OCI-LY1 (cell line): ENCODE measurements at regions not wholly inside any gene's neighbourhood (a gene's known extent, or its start where the extent isn't known, plus 50 kb on each side); places are given as distances from the start of the nearest gene placed in this dataset.

Experiments used
- H2AFZ ChIP-seq: fragments of 200-600 bp; sonication (generic), shearing (Covaris generic); 2 replicates; pipeline ENCODE4 v1.6.0; 2014; ENCODE audit warnings: antibody characterized with exemption, mild to moderate bottlenecking, low read length
- H3F3A ChIP-seq: fragments of 200-600 bp; sonication (generic), shearing (Covaris generic); 2 replicates; pipeline ENCODE4 v1.6.0; 2014; ENCODE audit warnings: mild to moderate bottlenecking, antibody characterized with exemption, low read length, moderate library complexity; ENCODE audit not compliant: insufficient read depth
- H3K27ac ChIP-seq: fragments of 200-600 bp; sonication (generic); 2 replicates; pipeline ENCODE4 v1.5.1; 2014; ENCODE audit warnings: low read length, mixed run types, mild to moderate bottlenecking, low read depth; ENCODE audit not compliant: poor library complexity, severe bottlenecking
- H3K27me3 ChIP-seq: fragments of 200-600 bp; sonication (generic); 2 replicates; pipeline ENCODE4 v1.6.0; 2014; ENCODE audit warnings: antibody characterized with exemption, mild to moderate bottlenecking, low read length, moderate library complexity; ENCODE audit not compliant: insufficient read depth
- H3K36me3 ChIP-seq: fragments of 200-600 bp; sonication (generic); 2 replicates; pipeline ENCODE4 v1.6.1; 2014; ENCODE audit warnings: mild to moderate bottlenecking, antibody characterized with exemption, low read length, moderate library complexity, mixed read lengths; ENCODE audit not compliant: insufficient read depth
- H3K4me1 ChIP-seq: fragments of 200-600 bp; sonication (generic); 2 replicates; pipeline ENCODE4 v1.5.1; 2014; ENCODE audit warnings: mild to moderate bottlenecking, low read length, moderate library complexity; ENCODE audit not compliant: insufficient read depth, severe bottlenecking
- H3K4me2 ChIP-seq: fragments of 200-600 bp; sonication (generic), shearing (Covaris generic); 2 replicates; pipeline ENCODE4 v1.6.1; 2014; ENCODE audit warnings: low read length
- H3K4me3 ChIP-seq: fragments of 200-600 bp; sonication (generic); 2 replicates; pipeline ENCODE4 v1.5.1; 2014; ENCODE audit warnings: low read length, low read depth, mild to moderate bottlenecking, mixed read lengths; ENCODE audit not compliant: poor library complexity, severe bottlenecking
- H3K79me2 ChIP-seq: fragments of 200-600 bp; shearing (Covaris generic); 2 replicates; pipeline ENCODE4 v1.6.1; 2016; ENCODE audit warnings: mixed run types, low read length, mixed read lengths; ENCODE audit not compliant: insufficient read depth
- H3K9ac ChIP-seq: fragments of 200-600 bp; sonication (generic), shearing (Covaris generic); 2 replicates; pipeline ENCODE4 v1.6.1; 2014; ENCODE audit warnings: mild to moderate bottlenecking, low read length, mixed read lengths
- H3K9me2 ChIP-seq: fragments of 200-600 bp; sonication (generic), shearing (Covaris generic); 2 replicates; pipeline ENCODE4 v1.6.1; 2014; ENCODE audit warnings: low read depth, mild to moderate bottlenecking, low read length, mixed read lengths
- H3K9me3 ChIP-seq: fragments of 200-600 bp; shearing (Covaris generic); 2 replicates; pipeline ENCODE4 v1.6.1; 2014; ENCODE audit warnings: low read length, mixed read lengths
- H4K20me1 ChIP-seq: fragments of 200-600 bp; sonication (generic), shearing (Covaris generic); 2 replicates; pipeline ENCODE4 v1.6.0; 2016; ENCODE audit warnings: mild to moderate bottlenecking, low read length; ENCODE audit not compliant: insufficient read depth
- CTCF ChIP-seq: fragments of 200-600 bp; sonication (generic), shearing (Covaris generic); IDR thresholded peaks from 2 replicates; pipeline ENCODE4 v1.5.1; 2017; ENCODE audit warnings: mild to moderate bottlenecking, antibody characterized with exemption, low read length, moderate library complexity, mixed read lengths
- EZH2 ChIP-seq: fragments of 200-600 bp; sonication (generic), shearing (Covaris generic); IDR thresholded peaks from 2 replicates; pipeline ENCODE4 v1.8.0; 2017; ENCODE audit warnings: borderline replicate concordance, mixed run types, mild to moderate bottlenecking, antibody characterized with exemption, low read length, moderate library complexity, mixed read lengths

GRCh38 chr21:28142697-28143096, 850.0 kb downstream of the LTN1 start:
- Histone ChIP-seq H3F3A (no peaks in the 10 kb centered on the region), H3K9me3 (no peaks in the 10 kb centered on the region), H2AFZ (no peak overlapping the region), H3K9ac (no peak overlapping the region), H3K4me1 (no peaks in the 10 kb centered on the region), H3K36me3 (no peaks in the 10 kb centered on the region), H3K4me3 (no peak overlapping the region), H3K27ac (no peak overlapping the region), H4K20me1 (no peaks in the 10 kb centered on the region), H3K4me2 (no peak overlapping the region), H3K9me2 (no peaks in the 10 kb centered on the region), H3K79me2 (no peaks in the 10 kb centered on the region), H3K27me3 (no peaks in the 10 kb centered on the region; the same call in 1 of the 2 replicates)
- TF ChIP-seq EZH2 (no peak), CTCF (no peak)

GRCh38 chr21:28138272-28138671, 854.4 kb downstream of the LTN1 start:
- no peak for TF ChIP-seq EZH2
- no peak for TF ChIP-seq CTCF
- no peaks in the 10 kb centered on the region; the same call in 1 of the 2 replicates for H3K27me3 ChIP-seq
- H3K9ac ChIP-seq: no peak overlapping the region
- H3K4me3 ChIP-seq: no peak overlapping the region
- no peaks in the 10 kb centered on the region for H3K4me1 ChIP-seq
- no peaks in the 10 kb centered on the region for H3K36me3 ChIP-seq
- no peaks in the 10 kb centered on the region for H3F3A ChIP-seq
- H4K20me1 ChIP-seq: no peaks in the 10 kb centered on the region
- H3K79me2 ChIP-seq: no peaks in the 10 kb centered on the region
- H3K27ac ChIP-seq: no peak overlapping the region
- no peak overlapping the region for H3K4me2 ChIP-seq
- H3K9me2 ChIP-seq: no peaks in the 10 kb centered on the region
- no peaks in the 10 kb centered on the region for H3K9me3 ChIP-seq
- no peak overlapping the region; the same call in 1 of the 2 replicates for H2AFZ ChIP-seq

- no peaks in the 10 kb centered on the region for H3K9me3 ChIP-seq
- H3K27ac ChIP-seq: no peak overlapping the region
- no peaks in the 10 kb centered on the region for H3K4me1 ChIP-seq
- no peak overlapping the region for H3K4me3 ChIP-seq
- no peaks in the 10 kb centered on the region for H3K79me2 ChIP-seq
- no peaks in the 10 kb centered on the region for H4K20me1 ChIP-seq
- no peaks in the 10 kb centered on the region for H3F3A ChIP-seq
- H3K9ac ChIP-seq: no peak overlapping the region
- no peaks in the 10 kb centered on the region; the same call in 1 of the 2 replicates for H3K27me3 ChIP-seq
- no peak overlapping the region for H2AFZ ChIP-seq
- TF ChIP-seq CTCF (no peak), EZH2 (no peak)
- H3K36me3 ChIP-seq: no peaks in the 10 kb centered on the region
- H3K4me2 ChIP-seq: no peak overlapping the region
- H3K9me2 ChIP-seq: no peaks in the 10 kb centered on the region
These were observed 855.9 kb downstream of the LTN1 start for GRCh38 chr21:28136656-28137255.
